Progenitor cell of endocrine pancreas (in vitro differentiated cells): ENCODE measurements at regions not wholly inside any gene's neighbourhood (a gene's known extent, or its start where the extent isn't known, plus 50 kb on each side); places are given as distances from the start of the nearest gene placed in this dataset.
"Not testable (repeated sequence)": the region's sequence is repeated elsewhere in the genome, so short reads cannot be mapped to it uniquely, and the experiment has no call there.

Experiments
- DNase-seq: peaks from one replicate; pipeline ENCODE4 v3.0.0; 2021; ENCODE audit warnings: low spot score; ENCODE audit not compliant: unreplicated experiment
- H3K27ac Mint-ChIP-seq: 2 replicates; pipeline ENCODE4 v1.8.0; 2021; ENCODE audit warnings: mild to moderate bottlenecking, moderate library complexity, mixed read lengths
- H3K27me3 Mint-ChIP-seq: 2 replicates; pipeline ENCODE4 v1.8.0; 2021; ENCODE audit warnings: mixed read lengths
- H3K36me3 Mint-ChIP-seq: 2 replicates; pipeline ENCODE4 v1.8.0; 2022; ENCODE audit warnings: mixed read lengths; ENCODE audit not compliant: insufficient read depth
- H3K4me1 Mint-ChIP-seq: 2 replicates; pipeline ENCODE4 v1.8.0; 2021; ENCODE audit warnings: low read depth, mixed read lengths
- H3K4me3 Mint-ChIP-seq: 2 replicates; pipeline ENCODE4 v1.8.0; 2021; ENCODE audit warnings: low read depth, mild to moderate bottlenecking, moderate library complexity, mixed read lengths
- H3K9me3 Mint-ChIP-seq: 2 replicates; pipeline ENCODE4 v1.8.0; 2021; ENCODE audit warnings: low read depth, mixed read lengths
- TF ChIP-seq, protein P1 (sequence below): fragments of 200-600 bp; sonication (generic); IDR thresholded peaks from one replicate; pipeline ENCODE4 v1.5.0; 2021; ENCODE audit warnings: antibody characterized with exemption, mild to moderate bottlenecking; ENCODE audit not compliant: unreplicated experiment

- Mint-ChIP-seq H3K4me1 (peaks cover 14% of the 10 kb centered on the region), H3K9me3 (peaks cover 11% of the 10 kb centered on the region), H3K27me3 (peaks cover 18% of the 10 kb centered on the region), H3K36me3 (peaks cover 3% of the 10 kb centered on the region), H3K4me3 (no peak overlapping the region), H3K27ac (no peak overlapping the region)
- TF ChIP-seq, protein P1, sequence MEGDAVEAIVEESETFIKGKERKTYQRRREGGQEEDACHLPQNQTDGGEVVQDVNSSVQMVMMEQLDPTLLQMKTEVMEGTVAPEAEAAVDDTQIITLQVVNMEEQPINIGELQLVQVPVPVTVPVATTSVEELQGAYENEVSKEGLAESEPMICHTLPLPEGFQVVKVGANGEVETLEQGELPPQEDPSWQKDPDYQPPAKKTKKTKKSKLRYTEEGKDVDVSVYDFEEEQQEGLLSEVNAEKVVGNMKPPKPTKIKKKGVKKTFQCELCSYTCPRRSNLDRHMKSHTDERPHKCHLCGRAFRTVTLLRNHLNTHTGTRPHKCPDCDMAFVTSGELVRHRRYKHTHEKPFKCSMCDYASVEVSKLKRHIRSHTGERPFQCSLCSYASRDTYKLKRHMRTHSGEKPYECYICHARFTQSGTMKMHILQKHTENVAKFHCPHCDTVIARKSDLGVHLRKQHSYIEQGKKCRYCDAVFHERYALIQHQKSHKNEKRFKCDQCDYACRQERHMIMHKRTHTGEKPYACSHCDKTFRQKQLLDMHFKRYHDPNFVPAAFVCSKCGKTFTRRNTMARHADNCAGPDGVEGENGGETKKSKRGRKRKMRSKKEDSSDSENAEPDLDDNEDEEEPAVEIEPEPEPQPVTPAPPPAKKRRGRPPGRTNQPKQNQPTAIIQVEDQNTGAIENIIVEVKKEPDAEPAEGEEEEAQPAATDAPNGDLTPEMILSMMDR = no peak
- DNase-seq = no peak
Observed at GRCh38 chr6:4474810-4475209, 301.4 kb upstream of the CDYL start.

DNA sequence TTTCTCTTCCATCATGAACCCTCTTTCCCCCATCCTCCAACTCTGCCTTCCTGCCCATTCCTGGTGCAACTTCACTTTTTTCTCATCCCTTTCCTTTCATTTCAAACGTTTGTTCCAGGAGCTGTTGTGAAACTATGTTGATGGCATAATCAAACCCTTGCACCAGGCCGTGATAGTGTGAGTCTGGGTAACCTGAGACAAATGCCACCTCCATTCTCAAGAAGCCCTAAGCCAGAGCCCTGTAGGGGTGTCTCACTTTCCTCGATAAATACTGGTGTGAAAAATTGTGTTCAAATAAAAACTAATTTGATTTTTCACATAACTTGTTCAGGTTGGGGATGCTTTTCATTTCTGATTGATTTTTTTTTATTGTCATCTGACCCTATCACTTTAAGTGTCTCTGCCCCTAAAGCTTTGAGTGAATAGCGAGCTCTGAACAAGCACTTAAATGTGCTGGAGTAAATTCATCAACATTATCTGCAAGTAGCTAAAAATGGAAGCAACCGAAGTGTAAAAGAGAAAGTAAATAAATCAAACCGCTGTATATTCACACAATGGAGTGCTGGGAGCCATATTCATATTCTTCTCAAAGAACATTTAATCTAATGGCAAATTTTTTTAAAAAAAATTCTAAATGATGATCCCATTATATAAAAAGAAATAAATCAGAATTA, 303.1 kb upstream of the CDYL start:
- Mint-ChIP-seq H3K27me3 (peaks cover 18% of the 10 kb centered on the region), H3K4me1 (peaks cover 6% of the 10 kb centered on the region), H3K27ac (no peak overlapping the region), H3K36me3 (peaks cover 3% of the 10 kb centered on the region), H3K4me3 (no peak overlapping the region), H3K9me3 (peaks cover 11% of the 10 kb centered on the region)
- no peak for DNase-seq
- TF ChIP-seq, protein P1 = no peak

DNA sequence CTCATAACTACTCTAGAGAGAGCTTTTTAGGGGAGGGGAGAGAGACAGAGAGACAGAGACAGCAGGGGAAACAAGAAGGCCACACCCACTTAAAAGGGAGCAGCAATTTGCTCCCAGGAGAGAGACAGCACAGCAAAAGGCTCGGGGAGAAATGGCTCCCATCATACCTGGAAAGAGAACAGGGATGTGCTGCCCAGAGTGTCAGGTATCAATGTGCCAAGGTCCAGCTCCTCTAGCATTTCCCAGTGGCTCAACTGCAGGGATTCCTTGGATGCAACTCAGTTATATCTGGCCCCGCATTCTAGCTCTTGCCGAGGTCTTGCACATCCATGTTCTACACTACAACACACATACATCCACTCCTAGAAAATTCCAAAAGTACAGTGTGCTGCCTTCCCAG, 304.0 kb upstream of the CDYL start:
- H3K9me3 Mint-ChIP-seq = peaks cover 11% of the 10 kb centered on the region
- H3K4me3 Mint-ChIP-seq = no peak overlapping the region
- DNase-seq = no peak
- H3K27ac Mint-ChIP-seq = no peak overlapping the region
- peaks cover 1% of the 10 kb centered on the region for H3K4me1 Mint-ChIP-seq
- H3K36me3 Mint-ChIP-seq = peaks cover 3% of the 10 kb centered on the region
- TF ChIP-seq, protein P1 = no peak
- peaks cover 14% of the 10 kb centered on the region for H3K27me3 Mint-ChIP-seq

- not testable (repeated sequence) for H3K36me3 Mint-ChIP-seq, H3K27ac Mint-ChIP-seq, H3K4me1 Mint-ChIP-seq, H3K4me3 Mint-ChIP-seq, DNase-seq
- Mint-ChIP-seq H3K27me3 (peaks cover 11% of the 10 kb centered on the region), H3K9me3 (peaks cover 11% of the 10 kb centered on the region)
Observed at GRCh38 chr6:4471515-4471914, 304.7 kb upstream of the CDYL start.

DNA sequence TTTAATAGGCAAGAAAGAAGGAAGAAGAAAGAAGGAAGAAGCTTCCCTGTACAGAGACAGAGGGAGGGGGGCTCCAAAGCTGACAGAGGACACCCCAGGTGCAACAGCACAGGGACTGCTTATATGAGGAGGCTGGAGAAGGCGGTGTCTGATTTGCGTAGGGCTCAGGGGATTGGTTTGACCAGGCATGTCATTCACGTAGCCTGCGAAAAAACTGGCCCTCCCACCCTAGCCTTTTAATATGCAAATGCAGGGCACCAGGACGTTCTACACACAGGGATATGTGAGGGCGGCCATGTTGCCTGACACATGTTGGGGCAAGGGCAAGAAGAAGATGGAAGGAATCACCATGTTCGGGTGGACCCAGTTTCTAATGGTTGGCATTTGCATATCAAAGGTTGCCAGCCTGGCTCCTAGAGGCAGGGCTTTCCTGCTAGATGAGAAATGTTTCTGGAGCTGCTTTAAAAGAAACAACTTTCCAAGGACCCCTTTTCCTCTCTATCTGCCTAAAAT, 305.4 kb upstream of the CDYL start:
- Mint-ChIP-seq H3K4me3 (no peak overlapping the region), H3K27me3 (peaks cover 5% of the 10 kb centered on the region), H3K36me3 (peaks cover 3% of the 10 kb centered on the region), H3K27ac (no peak overlapping the region), H3K4me1 (peaks cover 1% of the 10 kb centered on the region), H3K9me3 (peaks cover 11% of the 10 kb centered on the region)
- no peak for DNase-seq
- TF ChIP-seq, protein P1 = no peak

GRCh38 chr6:4466769-4467480, 309.3 kb upstream of the CDYL start:
- Mint-ChIP-seq H3K4me1 (no peaks in the 10 kb centered on the region), H3K36me3 (peaks cover 3% of the 10 kb centered on the region)
- DNase-seq = no peak

More at GRCh38 chr6:4466769-4467480, 309.3 kb upstream of the CDYL start:
- Mint-ChIP-seq H3K27ac (no peak overlapping the region), H3K4me3 (no peak overlapping the region), H3K27me3 (no peaks in the 10 kb centered on the region), H3K9me3 (peaks cover 11% of the 10 kb centered on the region)
- TF ChIP-seq, protein P1 = no peak
